HCT116 (cell line): ENCODE measurements at regions not wholly inside any gene's neighbourhood (a gene's known extent, or its start where the extent isn't known, plus 50 kb on each side); places are given as distances from the start of the nearest gene placed in this dataset.
A peak's percentile ranks its signal among the peaks of the same experiment; 100 is the strongest.

Experiments
- ATF3 ChIP-seq: IDR thresholded peaks from 2 replicates; pipeline ENCODE4 v1.6.1; 2012
- CEBPB ChIP-seq: IDR thresholded peaks from 2 replicates; pipeline ENCODE4 v1.6.1; 2012; ENCODE audit warnings: low read depth
- CTCF ChIP-seq, 3 experiments: fragments of 200-600 bp in 1 of 3; sonication (generic) in 1 of 3; IDR thresholded peaks in 2 of 3; conservative IDR thresholded peaks in 1 of 3; 2 replicates each; pipeline ENCODE4 v1.5.1; 2012 to 2017; ENCODE audit warnings: low read depth in 2 of 3, low read length in 2 of 3, antibody characterized with exemption in 1 of 3, borderline replicate concordance in 1 of 3, control low read depth in 1 of 3, mild to moderate bottlenecking in 1 of 3, mixed read lengths in 1 of 3, mixed run types in 1 of 3, moderate library complexity in 1 of 3; ENCODE audit not compliant: insufficient read depth in 1 of 3
- EZH2phosphoT487 ChIP-seq: fragments of 200-600 bp; IDR thresholded peaks from 2 replicates; pipeline ENCODE4 v1.6.1; 2018; ENCODE audit warnings: antibody characterized with exemption, borderline replicate concordance
- JUND ChIP-seq: IDR thresholded peaks from 2 replicates; pipeline ENCODE4 v1.6.1; 2012
- POLR2A ChIP-seq: IDR thresholded peaks from 2 replicates; pipeline ENCODE4 v1.7.0; 2011; ENCODE audit warnings: borderline replicate concordance; ENCODE audit not compliant: insufficient read depth, insufficient read length; ENCODE audit errors: extremely low read depth
- POLR2AphosphoS5 ChIP-seq: IDR thresholded peaks from 2 replicates; pipeline ENCODE4 v1.6.1; 2011; ENCODE audit warnings: mild to moderate bottlenecking, low read depth, low read length, moderate library complexity
- SP1 ChIP-seq: IDR thresholded peaks from 2 replicates; pipeline ENCODE4 v1.6.1; 2012; ENCODE audit warnings: low read depth
- SRF ChIP-seq: IDR thresholded peaks from 2 replicates; pipeline ENCODE4 v1.6.1; 2012; ENCODE audit warnings: low read depth

- peak; percentile 48; the same call in 1 of the 2 replicates for TF ChIP-seq JUND
- TF ChIP-seq CTCF (IDR thresholded peaks at IDR 0.05 in 2 of 3, conservative IDR thresholded peaks at IDR 0.05 in 1 of 3; ENCODE audit: borderline replicate concordance in 1 of 3, insufficient read depth in 1 of 3, low read depth in 2 of 3, low read length in 2 of 3), result no peak
- no peak for TF ChIP-seq EZH2phosphoT487
- TF ChIP-seq ATF3, result no peak
- no peak for TF ChIP-seq CEBPB
- no peak for TF ChIP-seq SRF
- no peak for TF ChIP-seq POLR2AphosphoS5
- TF ChIP-seq POLR2A, result no peak
- TF ChIP-seq SP1, result no peak
Observed at GRCh38 chr2:83689402-83689801, 769.7 kb downstream of the SUCLG1 start.
